Lung (tissue), 11 donors: ENCODE measurements at regions not wholly inside any gene's neighbourhood (a gene's known extent, or its start where the extent isn't known, plus 50 kb on each side); places are given as distances from the start of the nearest gene placed in this dataset.

Experiments
- ATAC-seq: fragments of 200-7000 bp; cut with Tn5 transposase; one replicate; pipeline ENCODE4 v1.9.1; 2020; ENCODE audit warnings: moderate number of reproducible peaks; ENCODE audit not compliant: insufficient read depth, low FRiP score
- DNase-seq, 3 donors: peaks; one replicate each; pipeline ENCODE4 v3.0.0-alpha.2; 2013 to 2017
- H3K27ac ChIP-seq, 2 donors: one replicate each; pipeline ENCODE4 v1.5.1; 2013; ENCODE audit warnings: mild to moderate bottlenecking in 2 of 2, moderate library complexity in 2 of 2, control low read depth in 1 of 2, inconsistent platforms in 1 of 2, low read depth in 1 of 2, low read length in 1 of 2
- H3K27me3 ChIP-seq, 3 donors: one replicate each; pipeline ENCODE4 v1.5.1; 2013; ENCODE audit warnings: low read length in 2 of 3; ENCODE audit not compliant: control insufficient read depth in 3 of 3, insufficient read depth in 3 of 3
- H3K36me3 ChIP-seq, 4 donors: one replicate each; pipeline ENCODE4 v1.5.1; 2013; ENCODE audit warnings: low read length in 4 of 4, mild to moderate bottlenecking in 1 of 4, moderate library complexity in 1 of 4; ENCODE audit not compliant: control insufficient read depth in 4 of 4, insufficient read depth in 4 of 4
- H3K4me1 ChIP-seq, 5 donors: one replicate each; pipeline ENCODE4 v1.5.1; 2013; ENCODE audit warnings: low read length in 5 of 5, mild to moderate bottlenecking in 2 of 5, moderate library complexity in 1 of 5; ENCODE audit not compliant: control insufficient read depth in 5 of 5, insufficient read depth in 5 of 5
- H3K4me3 ChIP-seq: one replicate; pipeline ENCODE4 v1.5.1; 2013; ENCODE audit warnings: mild to moderate bottlenecking, control low read depth, moderate library complexity
- H3K9ac ChIP-seq, 2 donors: one replicate each; pipeline ENCODE4 v1.5.1; 2013; ENCODE audit warnings: low read length in 2 of 2, control low read depth in 1 of 2; ENCODE audit not compliant: insufficient read depth in 1 of 2
- H3K9me3 ChIP-seq, 4 donors: one replicate each; pipeline ENCODE4 v1.5.1; 2013; ENCODE audit warnings: low read length in 3 of 4, mild to moderate bottlenecking in 1 of 4, moderate library complexity in 1 of 4; ENCODE audit not compliant: control insufficient read depth in 4 of 4, insufficient read depth in 3 of 4
- CTCF ChIP-seq: IDR thresholded peaks from 2 replicates; pipeline ENCODE4 v1.5.1; 2012; ENCODE audit warnings: mild to moderate bottlenecking; ENCODE audit errors: control extremely low read depth, extremely low read depth
- WGBS, 2 donors: extraction: QIAGEN DNeasy Blood & Tissue Kit; methylation state at CpG; one replicate each; pipeline ENCODE4 v1.1.7; 2013; 5-methylcytosine and 5-hydroxymethylcytosine counted together
- donor health status: control.
- donor health status: control.
- donor health status: Bipolar disorder and iron deficiency.
- donor health status: healthy.
- donor health status: DM: yes; HTN: yes; CAD: no.

GRCh38 chr17:79482727-79483521, 127.9 kb downstream of the RBFOX3 start:
- peak; percentile 11 to 44 (median 31) for DNase-seq
- 15 to 25% methylated on average over 17 of the region's 17 CpGs for WGBS, 2 donors
- Histone ChIP-seq H3K9me3 (peaks cover 0 to 2% (median 0%) of the 10 kb centered on the region in 4 donors), H3K36me3 (no peaks in the 10 kb centered on the region), H3K4me3 (no peak overlapping the region), H3K9ac (no peak overlapping the region), H3K27me3 (peaks cover 6 to 28% (median 8%) of the 10 kb centered on the region in 3 donors), H3K4me1 (peaks cover 0 to under 1% (median 0%) of the 10 kb centered on the region in 5 donors), H3K27ac (no peak overlapping the region)
- no peak for TF ChIP-seq CTCF
- ATAC-seq, result no peak

GRCh38 chr17:79479876-79480275, 131.0 kb downstream of the RBFOX3 start:
- no peak overlapping the region for H3K4me3 ChIP-seq
- no peak for TF ChIP-seq CTCF
- peaks cover 0 to 2% (median 0%) of the 10 kb centered on the region in 4 donors for H3K9me3 ChIP-seq
- H3K27me3 ChIP-seq, result peaks cover 0 to 22% (median 11%) of the 10 kb centered on the region in 3 donors
- H3K4me1 ChIP-seq, result peaks cover 0 to 1% (median 0%) of the 10 kb centered on the region in 5 donors
- no peaks in the 10 kb centered on the region for H3K36me3 ChIP-seq
- DNase-seq (no peak), ATAC-seq (no peak)
- 73 to 82% methylated on average over 10 of the region's 10 CpGs for WGBS, 2 donors
- no peak overlapping the region for H3K9ac ChIP-seq
- no peak overlapping the region for H3K27ac ChIP-seq

- TF ChIP-seq CTCF, result no peak
- no peak overlapping the region for H3K9ac ChIP-seq
- WGBS, 2 donors, result 72 to 79% methylated on average over 9 of the region's 9 CpGs
- ATAC-seq (no peak), DNase-seq (no peak)
- peaks cover 0 to 27% (median 11%) of the 10 kb centered on the region in 3 donors for H3K27me3 ChIP-seq
- no peaks in the 10 kb centered on the region for H3K36me3 ChIP-seq
- no peak overlapping the region for H3K27ac ChIP-seq
- peaks cover 0 to 2% (median 0%) of the 10 kb centered on the region in 4 donors for H3K9me3 ChIP-seq
- no peak overlapping the region for H3K4me3 ChIP-seq
- peaks cover 0 to 1% (median 0%) of the 10 kb centered on the region in 5 donors for H3K4me1 ChIP-seq
Observed at GRCh38 chr17:79478841-79479240, 132.0 kb downstream of the RBFOX3 start.
